HG03045 (cell line): ENCODE measurements at regions not wholly inside any gene's neighbourhood (a gene's known extent, or its start where the extent isn't known, plus 50 kb on each side); places are given as distances from the start of the nearest gene placed in this dataset.

Experiments used
- ATAC-seq: cut with Tn5 transposase; IDR thresholded peaks from one replicate; pipeline ENCODE4 v1.9.1; 2021; ENCODE audit warnings: mild to moderate bottlenecking, moderate library complexity; ENCODE audit not compliant: unreplicated experiment

GRCh38 chr4:188804861-188805260 is 665.6 kb downstream of the TRIML1 start:
- no peak for ATAC-seq

GRCh38 chr4:188811121-188811520 is 671.9 kb downstream of the TRIML1 start:
- no peak for ATAC-seq

- no peak for ATAC-seq
These were observed 673.4 kb downstream of the TRIML1 start for GRCh38 chr4:188812644-188813043.

GRCh38 chr4:188818300-188818699 is 679.1 kb downstream of the TRIML1 start:
- no peak for ATAC-seq

GRCh38 chr4:188819233-188819632 is 680.0 kb downstream of the TRIML1 start:
- ATAC-seq, result no peak

GRCh38 chr4:188821500-188821899 is 682.3 kb downstream of the TRIML1 start:
- ATAC-seq, result no peak

GRCh38 chr4:188822698-188823097 is 683.5 kb downstream of the TRIML1 start:
- ATAC-seq, result no peak

GRCh38 chr4:188824553-188824952 is 685.3 kb downstream of the TRIML1 start:
- ATAC-seq, result no peak

- ATAC-seq, result no peak
These were observed 687.2 kb downstream of the TRIML1 start for GRCh38 chr4:188826393-188826792.

- ATAC-seq, result no peak
These were observed 700.5 kb downstream of the TRIML1 start for GRCh38 chr4:188839704-188840103.

GRCh38 chr4:188841523-188841922 is 702.3 kb downstream of the TRIML1 start:
- ATAC-seq, result no peak

GRCh38 chr4:188854436-188854835 is 715.2 kb downstream of the TRIML1 start:
- ATAC-seq, result no peak

- no peak for ATAC-seq
These were observed 719.5 kb downstream of the TRIML1 start for GRCh38 chr4:188858696-188859095.

- no peak for ATAC-seq
These were observed 725.5 kb downstream of the TRIML1 start for GRCh38 chr4:188864741-188865140.

GRCh38 chr4:188867796-188868195 is 728.6 kb downstream of the TRIML1 start:
- ATAC-seq, result no peak

GRCh38 chr4:188869581-188869980 is 730.3 kb downstream of the TRIML1 start:
- ATAC-seq, result no peak

GRCh38 chr4:188872809-188873208 is 733.6 kb downstream of the TRIML1 start:
- no peak for ATAC-seq

- ATAC-seq, result no peak
These were observed 737.6 kb downstream of the TRIML1 start for GRCh38 chr4:188876881-188877280.

GRCh38 chr4:188879598-188879997 is 740.4 kb downstream of the TRIML1 start:
- ATAC-seq, result no peak

- ATAC-seq, result no peak
These were observed 748.7 kb downstream of the TRIML1 start for GRCh38 chr4:188887905-188888304.

- ATAC-seq, result no peak
These were observed 753.6 kb downstream of the TRIML1 start for GRCh38 chr4:188892837-188893236.

- no peak for ATAC-seq
These were observed 764.7 kb downstream of the TRIML1 start for GRCh38 chr4:188903986-188904385.

GRCh38 chr4:188904617-188905016 is 765.4 kb downstream of the TRIML1 start:
- no peak for ATAC-seq

- no peak for ATAC-seq
These were observed 766.0 kb downstream of the TRIML1 start for GRCh38 chr4:188905248-188905647.
